HG03196 (cell line): ENCODE measurements at regions not wholly inside any gene's neighbourhood (a gene's known extent, or its start where the extent isn't known, plus 50 kb on each side); places are given as distances from the start of the nearest gene placed in this dataset.

ENCODE experiments used
- ATAC-seq: cut with Tn5 transposase; IDR thresholded peaks from one replicate; pipeline ENCODE4 v1.9.1; 2021; ENCODE audit not compliant: unreplicated experiment

- no peak for ATAC-seq
Measured at GRCh38 chr15:69902414-69903062, 195.2 kb downstream of the TLE3 start.

DNA sequence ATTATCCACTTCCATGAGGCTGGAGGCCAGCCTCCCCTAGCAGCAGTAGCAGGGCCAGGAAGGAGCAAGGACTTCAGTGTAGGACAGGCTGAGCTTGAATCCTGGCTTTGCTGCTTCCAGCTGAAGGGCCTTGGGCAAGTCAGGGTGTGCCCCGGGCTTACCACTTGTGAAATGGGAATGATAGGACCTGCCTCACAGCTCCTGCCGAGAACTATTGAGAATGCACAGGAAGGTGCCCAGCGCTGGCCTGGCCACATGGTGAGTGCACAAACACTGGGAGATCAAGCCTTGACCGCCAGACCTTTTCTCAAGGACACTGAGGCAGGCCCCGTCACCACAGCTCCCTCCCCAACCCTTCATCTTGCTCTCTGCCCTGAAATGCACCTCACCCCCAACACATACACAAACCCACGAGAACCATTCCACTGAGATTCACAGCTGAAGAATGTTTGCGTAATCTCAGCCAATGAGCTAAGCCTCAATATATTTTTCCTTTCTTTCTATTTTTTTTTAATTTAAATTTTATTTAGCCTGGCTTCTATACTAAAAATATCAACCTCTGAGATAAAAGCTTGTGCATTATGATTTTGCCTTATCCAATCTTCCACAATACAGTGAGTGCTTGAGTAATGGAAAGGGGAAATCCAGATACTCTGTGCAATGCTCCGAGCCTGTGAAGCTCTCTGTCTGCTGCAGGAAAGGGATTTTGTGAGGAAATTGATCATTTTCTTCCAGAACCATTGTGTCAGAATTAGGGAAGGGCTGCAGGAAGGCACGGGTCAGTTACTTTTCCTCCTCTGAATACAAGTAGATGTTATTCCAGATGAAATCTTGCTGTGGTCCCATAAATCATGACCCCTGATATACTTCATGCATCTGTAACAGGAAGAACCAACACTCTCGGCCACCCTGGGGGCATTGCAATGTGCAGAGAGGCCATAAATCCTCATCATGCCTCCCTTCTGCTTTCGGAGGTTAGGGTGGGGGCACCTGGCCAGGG lies 193.9 kb downstream of the TLE3 start:
- no peak for ATAC-seq

- no peak for ATAC-seq
Measured at GRCh38 chr15:69906256-69907185, 191.2 kb downstream of the TLE3 start.

DNA sequence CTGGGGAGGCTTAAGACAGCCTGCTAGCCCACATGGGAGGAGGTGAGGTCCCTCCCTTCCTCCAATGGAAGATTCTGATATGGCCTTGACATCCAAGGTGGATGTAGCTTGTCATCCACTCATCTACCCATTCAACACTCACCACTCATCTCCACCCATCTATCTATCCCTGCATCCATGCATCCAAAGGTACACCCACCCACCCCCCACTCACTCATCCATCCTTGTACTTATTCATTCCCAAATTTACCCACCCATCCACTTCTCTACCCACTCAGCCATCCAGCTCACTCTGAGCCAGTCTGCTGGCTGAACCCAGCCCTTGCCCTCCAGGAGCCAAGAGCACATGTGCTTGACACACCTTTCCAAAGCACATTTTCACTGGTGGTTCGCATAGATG lies 189.7 kb downstream of the TLE3 start:
- no peak for ATAC-seq

GRCh38 chr15:69908590-69909420 lies 188.9 kb downstream of the TLE3 start:
- ATAC-seq, result no peak

- ATAC-seq, result no peak
Measured at GRCh38 chr15:69909719-69910444, 187.8 kb downstream of the TLE3 start.

- no peak for ATAC-seq
Measured at GRCh38 chr15:69910514-69910913, 187.2 kb downstream of the TLE3 start.

DNA sequence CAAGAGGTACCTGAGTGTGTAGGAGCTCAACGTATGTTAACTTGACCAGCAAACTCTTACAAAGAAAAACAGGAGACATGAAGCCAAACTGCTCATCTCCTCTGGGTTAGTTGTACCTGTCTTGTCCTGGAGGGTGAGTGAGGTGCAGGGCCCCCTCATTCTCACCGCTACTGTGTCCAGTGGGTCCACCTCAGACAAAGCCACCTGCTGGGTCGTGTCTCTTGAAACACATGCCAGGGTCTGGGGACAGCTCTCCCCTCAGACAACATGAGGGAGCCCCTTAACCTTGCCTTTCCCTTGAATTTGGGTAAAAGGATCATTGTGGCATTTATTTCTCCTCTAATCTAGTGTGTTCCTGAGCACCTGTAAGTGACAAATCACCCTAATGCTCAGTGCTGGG lies 185.6 kb downstream of the TLE3 start:
- no peak for ATAC-seq

DNA sequence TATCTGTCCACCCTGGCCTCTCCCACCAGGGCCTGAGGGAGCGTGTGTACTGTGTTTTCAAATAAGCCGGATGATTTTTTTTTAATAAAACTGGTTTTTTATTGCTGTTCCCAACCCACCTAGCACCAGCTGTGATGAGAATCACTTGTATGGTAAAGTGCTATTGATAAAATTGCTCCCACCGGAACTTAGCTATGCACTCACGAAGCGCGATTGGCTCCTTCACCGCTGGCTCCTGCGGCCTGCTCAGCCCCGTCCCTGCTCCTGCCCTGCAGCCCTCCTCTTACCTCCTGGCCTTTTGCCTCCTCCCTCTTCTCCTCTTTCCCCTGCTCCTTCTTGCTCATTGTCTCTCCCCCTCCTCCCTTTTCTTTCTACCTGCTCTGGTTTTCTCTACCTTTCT lies 183.7 kb downstream of the TLE3 start:
- ATAC-seq, result no peak

GRCh38 chr15:69914960-69915359 lies 182.8 kb downstream of the TLE3 start:
- ATAC-seq, result no peak

GRCh38 chr15:69916169-69916785 lies 181.4 kb downstream of the TLE3 start:
- ATAC-seq, result no peak

DNA sequence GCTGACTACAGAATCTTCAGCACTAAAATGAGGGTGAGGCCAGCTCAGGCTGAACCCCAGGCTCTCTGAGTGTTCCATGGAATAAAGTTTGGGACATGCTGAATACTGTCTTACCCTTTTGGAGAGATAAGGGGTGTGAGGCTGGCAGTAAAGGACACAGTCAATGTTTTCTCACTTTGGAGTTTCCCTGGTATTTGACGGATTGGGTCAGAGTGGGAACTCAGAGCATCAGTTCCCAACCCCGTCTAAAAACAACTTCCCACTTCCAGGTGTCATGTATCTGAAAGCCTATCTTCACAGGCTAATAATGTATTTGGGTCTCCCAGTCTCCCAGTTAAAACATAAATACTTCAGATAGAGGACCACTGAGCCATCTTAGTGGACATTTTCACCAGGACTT lies 180.7 kb downstream of the TLE3 start:
- ATAC-seq, result no peak

GRCh38 chr15:69919816-69920215 lies 177.9 kb downstream of the TLE3 start:
- ATAC-seq, result no peak

DNA sequence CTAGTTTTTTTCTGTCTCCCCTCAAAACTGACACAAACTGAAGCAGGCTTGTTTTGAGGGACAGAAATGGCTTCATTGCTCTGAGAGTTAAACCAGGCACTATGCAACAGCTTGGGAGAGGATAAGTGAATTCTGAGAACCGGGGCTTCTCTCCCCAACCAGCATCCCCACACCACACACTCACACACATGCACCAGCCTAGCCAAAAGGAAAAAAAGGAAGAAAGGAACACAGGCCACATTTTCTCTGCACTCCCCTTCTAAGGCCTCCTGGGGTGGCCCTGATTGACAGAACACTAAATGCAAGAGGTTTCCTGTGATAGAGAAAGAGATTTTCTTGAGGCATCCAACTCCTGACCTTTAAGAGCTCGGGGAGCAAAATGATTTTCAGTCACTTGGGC lies 177.5 kb downstream of the TLE3 start:
- no peak for ATAC-seq

- ATAC-seq, result no peak
Measured at GRCh38 chr15:69921626-69922619, 175.8 kb downstream of the TLE3 start.

GRCh38 chr15:69924531-69924930 lies 173.2 kb downstream of the TLE3 start:
- ATAC-seq, result no peak

- no peak for ATAC-seq
Measured at GRCh38 chr15:69926006-69926405, 171.7 kb downstream of the TLE3 start.

- no peak for ATAC-seq
Measured at GRCh38 chr15:69926721-69927120, 171.0 kb downstream of the TLE3 start.
